ENCODE measurements at regions not wholly inside any gene's neighbourhood (a gene's known extent, or its start where the extent isn't known, plus 50 kb on each side); places are given as distances from the start of the nearest gene placed in this dataset.

- TF ChIP-seq GATA2 (IDR thresholded peaks at IDR 0.05; ENCODE audit: low read depth, low read length) (no peak), GATA3 (IDR thresholded peaks at IDR 0.05; ENCODE audit: low read depth, low read length) (no peak)
These were observed 285.0 kb downstream of the DUSP10 start for GRCh38 chr1:221456918-221457317.

All from SH-SY5Y (cell line).